ENCODE measurements at regions not wholly inside any gene's neighbourhood (a gene's known extent, or its start where the extent isn't known, plus 50 kb on each side); places are given as distances from the start of the nearest gene placed in this dataset.

DNA sequence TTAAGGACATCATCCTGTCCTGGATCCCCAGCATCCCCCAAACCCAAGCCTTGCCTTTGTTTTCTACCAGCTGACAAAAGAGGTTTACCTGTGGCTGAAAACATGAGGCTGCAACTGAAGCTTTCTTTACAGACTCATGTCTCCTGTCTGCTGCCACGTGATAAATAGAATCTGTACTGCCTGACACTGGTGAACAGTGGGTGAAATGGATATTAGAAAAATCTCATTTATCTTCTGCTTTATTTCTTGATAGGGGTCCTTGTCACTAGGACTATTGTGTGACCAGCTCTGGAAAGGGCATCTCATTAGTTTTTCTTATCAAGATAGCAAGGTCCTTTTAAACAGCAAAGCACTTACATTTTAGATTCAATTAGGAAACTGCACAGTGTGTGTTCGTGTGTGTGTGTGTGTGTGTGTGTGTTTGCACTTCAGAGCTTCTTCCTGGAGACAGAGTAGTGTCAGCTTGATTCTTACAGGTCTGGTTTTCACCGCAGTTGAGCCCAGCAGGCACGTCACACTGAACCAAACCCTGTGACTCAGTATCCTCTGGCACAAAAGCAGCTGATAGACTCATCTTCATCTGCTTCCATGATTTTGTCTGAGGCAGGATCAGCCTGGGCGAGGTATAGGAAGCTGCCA, 373.5 kb upstream of the CELF2 start:
- DNase-seq (ENCODE audit: low read depth): no peak

DNA sequence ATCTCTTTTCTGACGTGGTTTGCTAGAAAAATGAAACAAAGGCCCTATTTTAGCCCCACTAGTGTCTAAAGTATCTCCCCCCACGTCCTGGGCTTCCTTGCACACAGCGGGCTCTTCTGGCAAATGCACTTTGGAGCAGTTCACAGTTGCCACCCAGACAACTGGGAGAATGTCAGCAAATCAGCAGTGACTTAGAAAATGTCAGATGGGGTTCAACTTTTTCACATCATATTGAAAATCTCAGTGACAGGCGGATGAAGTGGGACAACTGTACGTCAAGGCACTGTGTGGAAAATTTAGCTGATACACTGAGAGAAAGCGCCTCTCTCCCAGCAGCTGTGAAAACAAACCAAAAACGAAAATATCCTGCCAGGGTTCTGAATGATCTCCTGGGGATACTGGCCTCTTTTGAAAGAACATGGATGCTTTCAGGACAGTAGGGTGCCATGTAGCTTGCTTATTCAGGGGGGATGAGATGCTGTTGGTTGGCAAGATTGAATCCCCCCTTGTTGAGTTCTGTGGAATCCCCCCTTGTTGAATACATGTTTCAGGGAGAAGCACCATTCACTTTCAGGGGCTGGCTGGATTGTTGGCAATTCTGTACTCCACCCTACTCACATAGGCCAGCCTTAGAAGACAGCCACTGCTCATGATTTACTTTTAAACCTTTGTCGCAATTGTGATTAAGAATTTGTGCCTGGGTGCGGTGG, 372.8 kb upstream of the CELF2 start:
- DNase-seq (ENCODE audit: low read depth): no peak

DNA sequence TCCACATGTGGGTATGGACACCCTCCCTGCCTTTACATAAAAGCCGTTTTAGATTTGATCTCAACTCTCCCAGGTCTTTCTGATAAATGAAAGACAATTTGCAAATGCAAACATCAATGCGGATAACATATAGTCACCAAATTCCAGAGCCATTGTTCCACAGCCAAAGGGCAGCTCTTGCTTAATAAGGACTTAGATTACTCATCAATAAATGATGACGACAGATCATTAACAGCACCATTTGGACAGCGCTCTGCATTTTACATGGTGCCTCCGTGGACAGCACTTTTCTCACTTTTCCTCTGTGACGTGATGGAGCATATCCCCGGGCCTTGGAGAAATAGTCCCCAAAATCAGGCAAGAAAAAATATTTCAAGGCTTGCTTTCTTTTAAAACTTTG, 370.3 kb upstream of the CELF2 start:
- DNase-seq (ENCODE audit: low read depth): no peak

DNA sequence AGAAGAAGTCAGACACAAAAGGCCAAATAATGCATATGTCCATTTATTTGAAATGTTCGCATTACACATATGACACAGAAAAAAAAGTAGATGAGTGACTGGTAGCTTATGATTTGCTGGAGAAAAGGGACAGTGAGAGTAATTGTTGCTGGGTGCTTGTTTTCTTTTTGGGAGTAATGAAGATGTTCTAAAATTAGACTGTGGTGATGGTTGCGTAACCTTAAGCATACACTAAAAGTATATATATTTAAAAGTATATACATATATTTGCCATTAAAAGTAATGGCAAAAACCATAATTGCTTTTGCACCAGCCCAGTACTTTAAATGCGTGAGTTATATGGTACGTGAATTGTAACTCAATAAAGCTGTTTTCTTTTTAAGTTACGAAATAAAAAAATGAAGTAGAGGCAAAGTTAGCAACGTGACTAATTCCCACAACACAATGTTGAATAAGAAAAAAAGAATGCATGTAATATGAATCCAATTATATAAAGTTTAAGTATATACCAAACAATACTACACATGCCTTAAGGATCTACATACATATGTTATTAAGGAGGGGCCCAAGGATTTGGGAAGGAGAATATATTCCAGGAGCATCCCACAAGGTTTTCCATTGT, 360.4 kb upstream of the CELF2 start:
- DNase-seq (ENCODE audit: low read depth): no peak

DNA sequence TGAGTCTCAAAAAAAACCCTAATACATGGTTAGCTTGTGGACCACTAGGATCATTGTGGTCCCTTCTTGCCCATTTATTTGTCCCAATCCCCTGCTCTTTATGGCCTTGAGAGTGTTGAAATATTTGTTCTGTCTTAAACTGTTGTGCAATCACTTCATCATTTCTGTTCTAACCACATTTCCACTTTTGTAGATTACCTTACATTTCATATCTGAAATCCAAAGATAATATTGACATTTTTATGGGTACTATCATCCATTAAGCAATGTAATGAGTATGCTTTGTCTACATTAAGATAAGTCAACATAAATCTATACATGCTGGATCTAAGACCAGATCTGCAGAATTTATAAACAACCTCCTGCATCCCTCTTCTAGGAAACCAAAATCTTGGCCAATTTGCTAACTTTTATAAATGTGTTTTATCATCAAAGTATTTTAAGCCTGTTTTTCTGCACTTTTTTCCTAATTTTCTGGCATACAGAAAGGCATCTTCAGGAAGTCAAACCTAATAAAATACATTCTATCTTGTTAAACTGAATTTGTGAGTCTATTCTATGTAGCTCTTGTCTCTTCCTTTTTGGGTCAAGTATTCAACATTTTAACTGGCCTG, 359.4 kb upstream of the CELF2 start:
- DNase-seq (ENCODE audit: low read depth): no peak

DNA sequence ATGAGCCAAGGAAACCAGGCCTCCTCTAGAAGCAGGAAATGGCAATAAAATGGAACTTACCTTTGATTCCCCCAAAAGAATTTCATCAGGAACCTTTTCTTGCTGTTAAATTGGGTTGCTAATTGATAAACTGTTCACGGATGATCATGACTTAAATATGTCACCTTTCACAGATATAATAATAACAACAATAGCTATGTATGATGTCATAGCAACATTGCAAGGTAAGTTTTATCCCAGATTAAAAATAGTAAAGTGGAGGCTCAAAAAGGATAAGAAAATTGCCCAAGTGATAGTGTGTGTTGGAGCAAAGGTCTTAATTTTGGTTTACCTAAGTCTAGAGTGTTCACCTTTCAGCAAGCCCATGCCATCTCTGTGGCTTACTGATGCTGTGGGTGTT, 357.6 kb upstream of the CELF2 start:
- DNase-seq (ENCODE audit: low read depth): no peak

DNA sequence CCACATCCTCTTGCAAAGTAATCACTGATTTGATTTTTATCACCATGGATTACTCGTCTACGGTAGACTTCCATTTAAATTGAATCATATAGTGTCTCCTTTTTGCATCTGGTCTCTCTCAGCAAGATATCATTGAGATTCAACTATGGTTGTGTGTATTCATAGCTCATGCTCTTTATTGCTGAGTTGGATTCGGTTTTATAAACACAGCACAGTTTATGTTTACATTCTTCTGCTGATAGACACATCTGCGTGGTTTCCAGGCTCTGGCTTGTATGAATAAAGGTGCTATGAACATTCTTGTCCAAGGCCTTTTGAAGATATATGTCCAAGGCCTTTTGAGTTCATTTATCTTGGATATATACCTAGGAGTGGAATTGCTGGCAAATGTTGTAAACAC, 356.5 kb upstream of the CELF2 start:
- DNase-seq (ENCODE audit: low read depth): no peak

DNA sequence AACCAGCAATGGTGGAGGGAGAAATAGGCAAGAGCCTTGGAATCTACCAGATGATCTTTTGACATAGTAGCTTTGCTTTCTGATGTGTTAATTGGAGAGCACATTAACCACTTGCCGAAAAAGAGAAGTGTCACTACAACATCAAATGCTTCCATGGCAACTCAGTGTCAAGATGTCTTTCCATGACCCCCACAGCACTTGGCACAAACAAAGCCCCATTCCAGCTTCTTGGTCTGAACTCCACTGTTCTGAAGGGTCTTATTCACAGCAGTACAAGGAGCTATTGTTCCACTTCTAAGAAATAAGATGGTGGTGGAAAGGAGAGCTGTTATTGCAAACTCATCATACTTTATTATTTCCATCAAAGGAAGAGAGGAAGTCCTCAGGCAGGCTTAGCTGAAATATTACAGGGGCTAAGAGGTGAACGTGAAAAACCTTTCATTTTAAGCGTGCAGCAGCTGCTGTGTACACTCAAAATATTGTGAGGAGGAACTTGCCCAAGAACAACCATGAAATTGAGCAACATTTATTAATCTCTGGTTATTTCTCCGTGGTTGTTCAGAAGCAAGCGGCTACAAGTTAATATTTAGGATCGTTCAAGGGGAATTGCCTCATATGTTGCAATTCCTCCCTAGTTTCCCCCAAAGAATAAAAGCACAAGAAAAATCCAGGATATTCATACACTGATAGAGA, 354.8 kb upstream of the CELF2 start:
- DNase-seq (ENCODE audit: low read depth): no peak

DNA sequence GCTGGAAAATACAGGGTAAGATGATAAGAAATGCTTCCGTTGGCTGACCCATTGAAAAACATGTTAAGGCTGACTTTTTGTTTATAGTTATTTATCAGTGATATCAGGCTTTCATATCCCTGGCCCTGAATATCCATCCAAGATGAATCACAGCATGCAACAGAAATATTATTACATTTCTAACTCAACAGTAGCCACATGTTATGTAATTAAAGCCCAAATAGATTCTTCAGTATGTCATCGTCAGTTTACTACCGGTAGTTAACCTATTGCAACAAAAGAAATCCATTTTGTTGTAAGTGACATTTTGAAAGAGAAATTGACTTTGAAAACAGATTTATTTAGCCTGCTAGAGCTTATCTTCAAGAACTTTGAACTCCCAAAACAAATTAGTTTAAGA, 354.1 kb upstream of the CELF2 start:
- DNase-seq (ENCODE audit: low read depth): no peak

DNA sequence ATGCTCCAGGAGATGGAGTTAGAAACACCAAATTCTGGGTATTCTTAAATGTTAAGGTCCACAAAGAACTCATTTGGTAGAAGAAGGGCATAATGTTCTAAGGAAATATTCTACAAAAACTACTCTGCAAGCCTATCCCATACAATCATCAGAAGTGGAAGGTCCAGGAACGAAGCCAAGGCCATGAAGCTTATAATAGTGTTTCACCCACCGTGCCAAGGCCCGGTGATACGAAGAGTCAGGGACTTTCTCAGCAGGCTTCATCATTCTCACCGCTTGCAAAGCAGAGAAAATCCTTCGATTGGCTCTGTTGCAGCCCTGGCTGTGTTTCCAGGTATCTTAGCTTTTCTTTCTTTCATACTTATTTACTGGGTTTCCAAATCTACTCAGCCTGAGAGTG, 351.9 kb upstream of the CELF2 start:
- no peak for DNase-seq (ENCODE audit: low read depth)

DNA sequence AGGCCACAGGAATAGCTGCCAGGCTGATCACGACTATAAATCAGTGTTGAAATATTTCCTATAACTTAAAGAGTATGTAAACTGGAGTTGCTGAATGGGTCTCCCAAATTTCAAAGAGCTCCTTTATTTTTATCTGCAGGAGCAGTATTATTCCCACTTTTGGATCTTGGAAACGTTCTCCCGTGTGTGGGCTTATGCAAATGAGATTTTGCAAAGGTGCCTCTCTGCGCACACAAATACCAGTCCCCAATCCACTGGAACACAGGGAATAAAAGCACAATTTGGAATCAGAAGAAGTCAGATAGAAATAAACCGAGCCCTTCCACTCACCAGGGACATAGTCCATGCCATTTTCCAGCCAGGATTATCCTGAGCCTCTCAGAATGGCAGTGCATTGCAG, 350.2 kb upstream of the CELF2 start:
- DNase-seq (ENCODE audit: low read depth): no peak

DNA sequence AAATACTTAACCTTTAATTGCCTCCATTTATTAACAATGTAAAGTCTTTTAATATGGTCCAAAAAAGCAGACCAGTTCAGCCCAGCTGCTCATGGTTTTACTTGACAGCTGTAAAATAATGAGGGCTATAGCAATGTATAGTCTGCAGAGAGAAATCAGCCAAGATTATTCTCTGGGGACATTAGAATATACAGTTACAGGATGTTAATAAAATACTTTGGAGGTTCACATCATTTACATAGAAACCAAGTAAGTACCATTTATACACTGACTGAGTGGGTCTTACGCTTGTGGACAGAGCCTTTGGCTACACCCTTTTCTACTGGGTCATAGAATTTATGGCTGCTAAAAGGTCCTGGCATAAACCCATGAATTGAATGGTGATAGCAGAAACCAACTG, 340.7 kb upstream of the CELF2 start:
- no peak for DNase-seq (ENCODE audit: low read depth)

DNA sequence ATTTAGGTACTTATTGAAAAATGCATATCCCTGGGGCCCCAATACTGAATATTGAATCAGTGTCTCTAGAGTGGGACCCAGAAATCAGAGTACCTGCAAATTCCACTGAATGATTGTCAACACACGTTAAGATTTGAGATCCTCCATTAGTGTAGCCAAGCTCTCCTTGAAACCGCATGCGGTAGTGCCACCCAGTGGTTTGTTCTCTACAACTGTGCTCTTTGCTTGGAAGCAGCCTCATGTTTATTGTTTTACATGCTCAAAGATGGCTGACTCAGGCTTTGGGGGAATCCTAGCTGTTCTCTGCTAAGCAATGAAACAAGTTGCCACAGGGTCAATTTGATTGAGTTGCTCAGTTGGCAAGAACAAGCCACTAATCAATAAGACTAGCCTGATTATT, 340.2 kb upstream of the CELF2 start:
- no peak for DNase-seq (ENCODE audit: low read depth)

DNA sequence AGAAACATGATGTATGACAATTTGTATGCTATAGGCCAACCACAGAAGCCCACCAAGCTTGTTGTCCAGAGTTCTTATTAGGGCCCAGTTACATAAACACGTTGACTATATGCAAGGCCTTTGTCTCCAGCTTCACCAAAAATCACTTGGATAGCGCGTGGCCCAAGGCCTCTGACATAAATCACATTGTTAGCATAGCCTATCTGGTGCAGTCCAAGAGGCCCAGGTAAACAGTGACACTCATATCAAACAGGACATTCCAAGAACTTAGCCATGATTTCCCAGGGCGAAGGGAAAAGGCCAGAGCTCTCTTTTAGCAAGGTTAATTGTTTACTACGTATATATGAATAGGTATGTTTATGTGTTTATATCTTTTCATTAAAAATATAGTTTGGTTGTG, 337.2 kb upstream of the CELF2 start:
- no peak for DNase-seq (ENCODE audit: low read depth)

DNA sequence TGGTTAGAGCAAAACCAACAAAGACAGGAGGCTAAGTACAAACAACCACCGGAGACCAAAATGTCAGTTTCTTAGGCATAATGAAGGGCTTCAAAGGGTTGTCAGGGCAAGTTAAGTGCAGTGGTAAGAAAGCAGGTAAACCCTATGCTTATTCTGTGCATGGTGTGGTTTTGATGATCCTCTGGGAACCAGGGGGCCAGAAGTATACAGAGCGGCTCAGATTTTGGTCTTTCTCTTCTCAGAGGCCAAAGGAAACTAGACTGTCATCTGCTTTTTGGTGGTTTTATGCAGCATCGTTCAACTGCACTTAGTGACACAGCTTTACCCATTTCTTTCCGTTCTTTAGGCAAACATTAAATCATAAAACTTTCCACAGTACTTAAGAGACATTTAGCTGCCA, 332.7 kb upstream of the CELF2 start:
- DNase-seq (ENCODE audit: low read depth): no peak

DNA sequence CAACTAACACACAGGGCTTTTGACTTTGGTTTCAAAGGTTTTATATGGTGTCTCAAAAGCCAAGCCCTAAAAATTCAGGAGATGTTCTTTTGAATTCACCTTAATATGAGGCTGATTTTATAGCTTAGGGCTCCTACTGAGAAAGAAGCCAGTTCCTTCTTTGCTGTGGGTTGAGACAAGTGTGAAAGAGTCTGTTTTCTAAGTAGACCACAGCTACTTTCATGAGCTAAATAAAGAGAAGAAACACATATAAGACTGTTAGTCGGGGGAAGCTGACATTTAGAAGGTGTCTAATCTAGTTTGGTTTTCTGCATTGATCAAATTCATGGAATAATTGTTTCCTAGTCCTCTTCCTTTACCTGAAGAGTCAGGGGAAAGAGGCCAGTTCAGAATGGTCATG, 332.1 kb upstream of the CELF2 start:
- DNase-seq (ENCODE audit: low read depth): no peak

DNA sequence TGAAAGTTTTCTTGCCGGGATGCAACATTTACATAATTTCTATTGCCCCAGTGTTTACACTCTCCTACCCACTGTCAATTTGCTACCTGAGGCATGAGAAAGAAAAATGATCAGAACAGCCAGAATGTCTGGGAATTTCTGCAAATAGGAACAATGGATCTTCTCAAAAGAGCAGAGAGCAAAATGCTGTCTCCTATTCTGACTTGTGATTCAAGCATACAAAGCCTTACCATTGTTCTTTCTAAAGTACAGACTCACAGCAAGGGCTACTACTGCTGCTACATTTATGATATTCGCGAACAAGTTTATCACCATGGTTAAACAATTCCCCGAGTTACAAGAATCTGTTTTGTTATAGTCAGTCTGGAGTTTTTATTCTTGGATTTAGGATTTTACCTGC, 329.9 kb upstream of the CELF2 start:
- no peak for DNase-seq (ENCODE audit: low read depth)

DNA sequence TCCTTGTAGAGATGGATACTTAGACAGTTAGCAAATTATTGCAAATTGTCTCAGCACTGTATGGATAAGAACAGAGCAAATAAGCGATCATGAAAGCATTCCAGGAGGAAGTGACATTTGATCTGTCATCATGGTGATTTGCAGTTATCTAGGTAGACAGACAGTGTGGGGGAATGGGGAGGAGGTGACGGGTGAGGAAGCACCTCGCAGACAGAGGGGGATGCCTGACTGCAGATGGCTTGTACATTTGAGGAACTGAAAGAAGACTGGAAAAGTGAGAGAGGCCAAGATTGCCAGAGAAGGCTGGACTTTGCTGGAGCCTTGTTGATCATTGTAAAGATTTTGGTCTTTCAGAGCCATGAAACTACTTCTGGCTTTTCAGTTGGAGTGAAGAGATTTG, 318.2 kb upstream of the CELF2 start:
- no peak for DNase-seq (ENCODE audit: low read depth)

DNA sequence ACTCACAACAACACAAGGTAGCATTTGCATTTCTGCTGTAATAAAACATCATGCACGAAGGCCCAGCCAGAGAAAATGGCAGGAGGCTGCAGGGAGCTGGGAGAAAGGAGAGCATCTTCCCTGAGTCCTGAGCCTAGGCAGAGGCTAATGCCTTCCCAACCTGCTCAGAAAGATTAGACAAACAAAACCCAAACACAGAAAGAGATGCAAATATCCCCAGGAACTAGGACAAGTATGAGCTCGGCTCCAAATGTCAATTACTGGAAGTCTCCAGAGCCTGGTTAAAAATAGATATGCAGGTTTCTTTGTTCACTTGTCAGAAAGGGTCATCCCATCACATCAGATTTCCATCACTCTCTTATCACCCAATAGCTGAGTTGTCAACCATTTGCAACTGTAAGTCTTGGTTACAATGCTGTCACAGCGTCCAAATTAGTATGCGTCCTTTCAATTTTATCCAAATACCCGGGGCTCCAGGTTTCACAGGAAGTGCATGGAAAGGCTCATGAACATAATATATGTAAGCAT, 316.5 kb upstream of the CELF2 start:
- DNase-seq (ENCODE audit: low read depth): no peak

DNA sequence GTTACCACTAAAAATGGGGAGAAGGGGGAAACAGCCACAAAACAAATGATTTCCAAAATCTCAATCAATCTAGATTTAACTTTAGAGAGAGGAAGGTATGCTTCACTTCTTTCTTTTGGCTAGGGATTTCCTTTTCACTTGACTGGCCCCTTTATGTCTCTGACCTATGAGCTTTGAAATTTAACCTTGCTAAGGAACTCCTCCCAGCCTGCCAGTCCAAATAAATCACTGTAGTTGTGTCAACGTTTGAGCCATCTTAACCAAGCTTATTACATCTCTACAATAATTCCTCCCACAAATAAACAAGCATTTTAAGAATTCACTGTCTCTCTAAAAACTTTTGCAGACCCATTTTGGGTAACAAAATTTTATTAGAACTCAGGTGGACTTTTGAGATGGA, 315.5 kb upstream of the CELF2 start:
- DNase-seq (ENCODE audit: low read depth): no peak

DNA sequence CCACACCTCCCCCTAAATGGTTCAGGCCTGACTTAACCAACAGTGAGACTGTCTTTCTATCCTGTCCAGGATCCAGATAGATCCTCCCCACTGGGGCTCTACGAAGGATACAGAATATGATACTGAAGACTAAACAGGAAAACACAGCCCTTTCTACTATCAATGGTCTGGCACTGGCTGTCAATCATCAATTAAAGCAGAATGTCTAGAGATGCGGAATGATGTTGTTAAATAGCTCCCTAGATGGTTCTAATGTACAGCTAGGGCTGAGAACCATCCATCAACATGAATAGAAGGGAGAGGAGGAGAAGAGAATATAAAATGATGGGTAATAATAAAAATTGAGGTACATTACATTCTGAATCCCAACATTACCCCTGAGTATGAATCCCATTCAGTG, 314.3 kb upstream of the CELF2 start:
- no peak for DNase-seq (ENCODE audit: low read depth)

DNA sequence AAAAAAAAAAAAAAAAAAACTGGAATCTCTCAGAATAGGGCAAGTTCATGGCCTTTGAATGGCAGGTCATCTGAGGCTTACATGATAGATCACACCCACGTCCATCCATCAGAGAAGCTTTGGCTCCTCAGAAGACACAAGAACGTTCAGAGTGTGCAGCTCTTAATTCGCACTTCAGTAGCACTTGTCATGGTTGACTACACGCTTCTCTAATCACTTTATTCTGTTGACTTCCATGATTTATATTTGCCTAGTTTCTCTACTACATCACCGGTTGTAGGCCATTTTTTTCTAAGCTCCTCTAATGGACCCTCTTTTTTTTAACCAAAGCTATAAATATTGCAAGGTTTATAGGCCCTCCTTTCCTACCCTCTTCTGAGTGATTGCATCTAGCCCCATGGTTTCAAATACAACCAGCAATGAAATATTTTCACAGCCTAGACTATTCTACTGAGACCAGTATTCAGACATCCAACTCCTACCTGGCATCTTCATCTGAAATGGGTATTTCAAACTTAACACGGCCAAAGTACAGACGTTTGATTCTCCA, 305.4 kb upstream of the CELF2 start:
- DNase-seq (ENCODE audit: low read depth): no peak

All from stimulated activated CD8-positive, alpha-beta memory T cell treated with anti-CD3 and anti-CD28 coated beads, Interleukin-7, amount 100 ng/mL, for 24 hours (primary cell).